ENCODE measurements at regions not wholly inside any gene's neighbourhood (a gene's known extent, or its start where the extent isn't known, plus 50 kb on each side); places are given as distances from the start of the nearest gene placed in this dataset.

DNA sequence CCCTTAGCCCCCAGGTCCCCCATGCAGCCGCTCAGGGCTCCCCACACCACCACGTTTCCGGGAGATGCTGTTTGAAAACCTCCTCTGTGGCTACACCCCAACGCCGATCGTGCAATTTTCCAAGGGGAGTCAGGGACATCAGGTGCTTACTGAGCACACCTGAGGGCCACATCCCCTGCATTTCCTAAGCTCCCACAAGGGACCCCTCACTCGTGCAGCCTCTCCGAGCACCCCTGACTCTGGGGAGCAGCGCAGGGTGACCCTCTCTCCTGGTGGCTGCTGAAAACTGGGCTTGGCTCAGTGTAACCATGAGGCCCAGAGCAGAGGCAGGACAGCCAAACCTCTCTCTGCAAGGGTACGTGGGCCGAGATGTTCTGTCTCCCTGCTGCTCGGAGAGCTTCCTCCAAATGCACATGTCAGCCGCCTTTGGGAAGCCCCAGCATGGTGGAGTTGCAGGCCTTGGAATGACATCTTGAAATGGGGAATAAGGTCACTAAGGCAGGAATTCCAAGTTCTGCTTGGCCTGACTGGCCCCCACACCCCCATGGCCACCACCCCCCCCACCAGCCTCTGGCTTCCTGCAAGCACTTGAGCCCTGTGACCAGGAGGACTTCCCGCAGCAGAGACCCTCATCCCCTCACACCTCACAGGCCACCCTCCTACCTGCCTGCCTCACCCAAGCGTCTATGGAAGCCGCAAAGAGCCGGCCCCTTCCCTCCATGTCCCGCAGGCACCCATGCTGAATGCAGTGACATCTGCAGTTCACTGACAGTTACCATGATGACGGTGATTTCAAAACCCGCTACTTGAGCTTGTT, 257.4 kb downstream of the BRD1 start:
- no peaks in the 10 kb centered on the region for H3K36me3 ChIP-seq (ENCODE audit: control insufficient read depth, insufficient read depth, low read length)
- no peaks in the 10 kb centered on the region for H3K4me1 ChIP-seq (ENCODE audit: control insufficient read depth, insufficient read depth, low read length)

DNA sequence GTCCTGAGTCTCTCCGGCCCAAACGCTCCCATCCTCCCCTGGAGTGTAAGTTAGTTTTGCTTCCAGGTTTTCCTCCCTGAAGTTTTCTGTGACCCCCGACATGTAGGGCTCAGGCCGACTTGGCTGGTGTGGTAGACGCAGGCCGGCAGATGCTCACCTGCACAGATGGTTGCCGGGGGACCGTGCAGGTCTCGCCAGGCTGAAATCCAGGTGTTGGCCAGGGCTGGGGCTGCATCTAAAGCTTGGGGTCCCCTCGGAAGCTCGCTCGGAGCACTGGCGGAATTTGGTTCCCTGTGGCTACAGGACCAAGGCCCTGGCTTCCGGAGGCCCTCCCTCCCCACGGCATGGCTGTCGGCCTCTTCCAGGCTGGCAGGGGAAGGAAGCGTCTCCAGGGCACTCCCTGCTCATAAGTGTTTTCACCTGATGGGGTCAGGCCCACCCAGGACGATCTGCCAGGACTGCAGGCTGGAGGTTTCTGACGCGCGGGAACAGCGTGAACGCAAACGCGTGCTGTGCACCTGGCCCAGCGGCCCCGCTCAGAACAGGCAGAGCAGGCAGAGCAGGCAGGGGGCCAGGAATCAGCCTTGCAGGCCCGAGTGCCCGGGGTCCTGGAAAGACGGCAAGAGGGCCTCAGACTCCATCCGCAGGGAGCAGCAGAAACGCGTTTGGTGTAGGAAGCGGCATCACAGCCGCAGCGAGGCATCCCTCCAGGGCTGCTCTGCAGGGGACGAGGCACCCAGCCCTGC, 258.2 kb downstream of the BRD1 start:
- Histone ChIP-seq H3K4me3 (ENCODE audit: low read length) (no peak overlapping the region), H3K4me1 (ENCODE audit: control insufficient read depth, insufficient read depth, low read length) (no peaks in the 10 kb centered on the region), H3K36me3 (ENCODE audit: control insufficient read depth, insufficient read depth, low read length) (no peaks in the 10 kb centered on the region), H3K27ac (ENCODE audit: low read depth, low read length) (no peak overlapping the region), H3K9ac (ENCODE audit: low read length) (no peak overlapping the region), H3K27me3 (ENCODE audit: control insufficient read depth, insufficient read depth, low read length) (no peaks in the 10 kb centered on the region)

More for the DNA sequence above, 257.4 kb downstream of the BRD1 start:
- H3K4me3 ChIP-seq (ENCODE audit: low read length): no peak overlapping the region
- H3K9ac ChIP-seq (ENCODE audit: low read length): no peak overlapping the region
- no peaks in the 10 kb centered on the region for H3K27me3 ChIP-seq (ENCODE audit: control insufficient read depth, insufficient read depth, low read length)
- H3K27ac ChIP-seq (ENCODE audit: low read depth, low read length): no peak overlapping the region

DNA sequence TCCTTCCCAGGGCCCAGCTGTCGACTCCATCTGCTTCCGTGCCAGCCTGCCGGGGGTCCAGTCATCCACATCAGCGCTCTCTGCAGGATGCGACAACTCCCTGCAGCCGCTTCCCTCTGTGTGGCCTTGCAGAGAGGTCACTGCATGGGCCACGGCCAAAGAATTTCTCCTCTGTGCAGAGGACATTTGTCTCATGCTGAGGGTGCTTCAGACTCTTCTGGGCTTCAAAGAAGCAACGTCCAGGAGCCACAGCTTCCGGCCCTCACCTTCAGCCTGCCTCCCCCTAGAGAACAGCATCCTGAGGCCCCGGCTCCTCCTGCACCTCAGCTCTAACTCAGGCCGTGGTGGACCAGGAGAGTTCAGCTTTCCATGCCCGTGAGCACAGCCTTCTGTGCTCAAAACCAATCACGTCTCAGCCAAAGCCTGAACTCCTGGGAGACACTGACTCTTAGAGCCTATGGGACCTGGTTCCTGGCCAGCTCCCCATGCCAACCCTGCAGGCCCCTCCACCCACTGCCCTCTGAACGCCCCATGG, 258.9 kb downstream of the BRD1 start:
- H3K27me3 ChIP-seq (ENCODE audit: control insufficient read depth, insufficient read depth, low read length): no peaks in the 10 kb centered on the region

DNA sequence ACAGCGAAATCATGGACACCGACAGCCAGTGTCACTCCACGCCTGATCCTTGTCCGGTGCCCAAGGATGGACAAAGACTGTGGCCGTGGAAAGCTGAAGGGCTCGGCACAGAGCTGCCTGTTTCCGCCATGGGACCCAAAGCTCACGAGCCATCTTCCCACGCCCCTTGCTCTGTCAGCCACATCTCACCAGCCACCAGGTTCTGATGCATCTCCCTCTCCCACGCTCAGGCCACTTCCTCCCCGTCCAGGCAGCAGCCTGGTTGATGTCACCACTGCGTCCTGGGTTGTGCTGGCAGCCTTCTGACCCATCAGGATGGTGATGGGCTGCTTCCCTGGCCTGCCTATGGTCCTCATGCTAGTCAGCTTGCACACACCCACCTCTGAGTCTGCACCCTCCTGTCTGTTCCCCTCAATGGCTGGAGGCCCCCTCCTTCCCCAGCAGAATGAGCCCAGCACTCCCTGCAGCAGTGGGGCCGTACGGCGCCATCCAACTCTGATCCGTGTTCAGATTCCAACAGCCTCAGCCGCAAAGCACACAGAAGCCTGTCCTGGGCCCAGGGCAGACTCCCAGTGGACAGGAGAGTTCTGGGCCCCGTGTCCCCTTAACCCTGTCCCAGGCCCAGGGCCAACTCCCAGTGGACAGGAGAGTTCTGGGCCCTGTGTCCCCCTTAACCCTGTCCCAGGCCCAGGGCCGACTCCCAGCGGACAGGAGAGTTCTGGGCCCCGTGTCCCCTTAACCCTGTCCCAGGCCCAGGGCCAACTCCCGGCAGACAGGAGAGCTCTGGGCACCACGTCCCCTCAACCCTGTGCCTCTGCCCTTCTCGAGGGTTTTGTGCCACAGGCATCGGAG, 259.5 kb downstream of the BRD1 start:
- no peak overlapping the region for H3K9ac ChIP-seq (ENCODE audit: low read length)
- H3K27me3 ChIP-seq (ENCODE audit: control insufficient read depth, insufficient read depth, low read length): no peaks in the 10 kb centered on the region
- H3K36me3 ChIP-seq (ENCODE audit: control insufficient read depth, insufficient read depth, low read length): no peaks in the 10 kb centered on the region
- no peak overlapping the region for H3K4me3 ChIP-seq (ENCODE audit: low read length)
- no peak overlapping the region for H3K27ac ChIP-seq (ENCODE audit: low read depth, low read length)
- H3K4me1 ChIP-seq (ENCODE audit: control insufficient read depth, insufficient read depth, low read length): no peaks in the 10 kb centered on the region

More for the DNA sequence above, 258.9 kb downstream of the BRD1 start:
- Histone ChIP-seq H3K9ac (ENCODE audit: low read length) (no peak overlapping the region), H3K4me3 (ENCODE audit: low read length) (no peak overlapping the region), H3K27ac (ENCODE audit: low read depth, low read length) (no peak overlapping the region), H3K4me1 (ENCODE audit: control insufficient read depth, insufficient read depth, low read length) (no peaks in the 10 kb centered on the region), H3K36me3 (ENCODE audit: control insufficient read depth, insufficient read depth, low read length) (no peaks in the 10 kb centered on the region)

DNA sequence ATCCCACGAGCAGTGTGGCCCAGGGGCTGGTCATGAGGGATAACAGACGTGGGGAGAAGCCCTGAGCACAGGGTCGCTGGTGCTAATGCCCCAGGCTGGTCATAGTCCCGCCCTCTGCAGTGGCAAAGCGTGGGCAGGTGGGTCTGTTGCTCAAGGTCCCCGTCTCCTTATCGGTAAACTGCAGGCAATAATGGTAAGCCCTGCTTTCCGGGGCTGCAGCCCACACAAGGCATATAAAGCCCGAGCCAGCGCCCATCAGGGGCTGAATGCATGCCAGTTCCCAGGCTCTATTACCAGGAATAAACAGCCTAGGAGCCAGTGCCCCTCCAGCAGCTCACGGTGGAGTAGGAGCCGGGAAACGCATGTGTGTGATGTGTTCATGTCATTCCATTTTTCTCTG, 261.0 kb downstream of the BRD1 start:
- no peaks in the 10 kb centered on the region for H3K4me1 ChIP-seq (ENCODE audit: control insufficient read depth, insufficient read depth, low read length)
- no peak overlapping the region for H3K9ac ChIP-seq (ENCODE audit: low read length)
- H3K4me3 ChIP-seq (ENCODE audit: low read length): no peak overlapping the region
- H3K36me3 ChIP-seq (ENCODE audit: control insufficient read depth, insufficient read depth, low read length): no peaks in the 10 kb centered on the region
- H3K27me3 ChIP-seq (ENCODE audit: control insufficient read depth, insufficient read depth, low read length): no peaks in the 10 kb centered on the region
- no peak overlapping the region for H3K27ac ChIP-seq (ENCODE audit: low read depth, low read length)

DNA sequence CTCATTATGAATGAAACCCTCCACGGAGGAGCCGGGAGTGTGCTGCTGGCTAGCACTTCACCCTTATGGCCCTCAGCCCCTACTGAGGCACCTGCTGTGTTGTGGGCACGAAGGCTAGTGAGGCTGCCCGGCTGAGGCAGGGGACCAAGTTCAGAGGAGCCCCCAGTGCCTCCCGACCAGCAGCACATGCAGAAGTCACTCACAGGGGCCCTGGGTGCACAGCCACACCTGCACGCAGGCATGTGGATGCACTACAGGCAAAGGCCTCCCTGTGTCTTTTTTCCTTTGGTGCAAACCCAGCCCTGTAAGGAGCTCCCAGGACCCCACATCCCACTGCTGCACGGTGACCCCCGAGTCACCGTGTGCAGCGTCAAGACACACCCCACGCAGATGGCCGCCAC, 261.5 kb downstream of the BRD1 start:
- Histone ChIP-seq H3K27me3 (ENCODE audit: control insufficient read depth, insufficient read depth, low read length) (no peaks in the 10 kb centered on the region), H3K4me1 (ENCODE audit: control insufficient read depth, insufficient read depth, low read length) (no peaks in the 10 kb centered on the region), H3K36me3 (ENCODE audit: control insufficient read depth, insufficient read depth, low read length) (no peaks in the 10 kb centered on the region), H3K4me3 (ENCODE audit: low read length) (no peak overlapping the region), H3K9ac (ENCODE audit: low read length) (no peak overlapping the region), H3K27ac (ENCODE audit: low read depth, low read length) (no peak overlapping the region)

DNA sequence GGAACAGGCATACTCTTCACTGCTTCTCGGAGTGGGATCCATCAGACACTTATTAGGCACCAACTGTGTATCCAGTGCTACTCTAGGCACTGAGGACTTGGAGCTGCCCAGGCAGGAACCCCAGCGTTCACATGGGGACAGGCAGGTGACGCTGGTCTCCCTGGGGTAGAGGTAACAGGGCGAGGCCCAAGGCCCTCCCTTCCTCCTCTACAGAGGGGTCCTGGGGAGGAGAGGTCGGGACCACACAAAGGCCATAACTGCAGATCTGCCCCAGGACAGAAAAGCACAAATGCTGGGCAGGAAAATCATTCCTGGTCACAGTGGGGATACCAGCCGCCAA, 262.2 kb downstream of the BRD1 start:
- Histone ChIP-seq H3K4me3 (ENCODE audit: low read length) (no peak overlapping the region), H3K9ac (ENCODE audit: low read length) (no peak overlapping the region), H3K36me3 (ENCODE audit: control insufficient read depth, insufficient read depth, low read length) (no peaks in the 10 kb centered on the region), H3K4me1 (ENCODE audit: control insufficient read depth, insufficient read depth, low read length) (no peaks in the 10 kb centered on the region), H3K27ac (ENCODE audit: low read depth, low read length) (no peak overlapping the region), H3K27me3 (ENCODE audit: control insufficient read depth, insufficient read depth, low read length) (no peaks in the 10 kb centered on the region)

DNA sequence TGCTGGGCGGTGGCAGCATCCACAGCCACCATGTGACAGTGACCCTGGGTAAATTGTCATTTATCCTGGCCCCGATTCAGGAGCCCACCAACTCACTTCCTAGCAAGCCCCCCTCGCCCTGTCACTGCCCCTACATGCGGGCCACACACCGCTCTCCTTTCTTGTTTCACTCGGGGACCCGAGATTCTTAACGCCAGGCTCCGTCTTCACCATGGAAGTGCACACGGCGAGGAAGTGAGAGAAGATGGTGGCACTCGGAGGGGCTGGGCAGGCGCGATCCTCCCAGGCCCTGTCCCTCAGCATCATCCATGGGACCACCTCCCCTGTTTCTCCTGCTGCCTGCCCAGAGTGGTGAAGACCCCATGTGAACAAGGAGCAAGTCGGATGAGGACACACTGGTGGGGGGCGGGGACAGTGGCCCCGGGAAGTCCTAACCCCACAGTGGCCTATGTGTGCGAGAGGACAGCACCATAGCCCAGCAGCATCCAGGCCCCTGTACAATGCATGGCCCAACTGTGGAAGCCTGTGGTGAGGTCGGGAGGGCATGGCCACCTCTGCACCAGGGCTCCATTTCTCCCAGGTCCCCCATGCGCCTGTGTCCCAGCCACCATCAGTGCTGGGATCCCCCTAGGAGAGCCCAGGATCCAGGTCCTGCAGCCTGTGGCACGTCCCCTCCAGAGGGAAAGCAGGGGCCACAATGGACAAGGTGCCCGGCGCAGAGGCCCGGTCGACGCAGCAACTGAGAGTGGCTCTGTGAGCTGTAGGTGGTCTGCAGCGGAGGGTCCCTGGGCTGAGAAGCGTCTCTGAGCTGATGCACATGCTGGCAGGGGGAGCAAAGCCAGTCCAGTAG, 262.8 kb downstream of the BRD1 start:
- Histone ChIP-seq H3K4me1 (ENCODE audit: control insufficient read depth, insufficient read depth, low read length) (no peaks in the 10 kb centered on the region), H3K36me3 (ENCODE audit: control insufficient read depth, insufficient read depth, low read length) (no peaks in the 10 kb centered on the region), H3K27ac (ENCODE audit: low read depth, low read length) (no peak overlapping the region), H3K4me3 (ENCODE audit: low read length) (no peak overlapping the region), H3K27me3 (ENCODE audit: control insufficient read depth, insufficient read depth, low read length) (no peaks in the 10 kb centered on the region), H3K9ac (ENCODE audit: low read length) (no peak overlapping the region)

DNA sequence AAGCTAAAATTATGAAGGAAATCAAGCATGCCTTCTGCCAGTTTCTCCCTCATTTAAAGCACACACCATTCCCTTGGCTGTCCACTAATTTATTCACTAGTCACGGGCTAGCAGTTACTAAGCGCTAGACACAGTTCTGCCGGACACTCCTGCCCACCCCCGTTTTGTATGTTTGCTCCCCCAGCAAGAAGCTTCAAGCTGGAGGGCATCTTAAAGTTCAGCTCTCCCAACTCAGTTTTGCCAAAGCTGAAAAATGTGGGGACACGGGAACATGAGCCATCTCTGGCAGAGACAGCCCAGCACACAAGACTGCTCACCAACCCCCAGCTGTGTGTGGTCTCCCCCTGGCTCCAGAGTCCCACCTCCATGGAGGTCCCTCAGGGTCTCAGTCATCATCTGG, 263.6 kb downstream of the BRD1 start:
- no peaks in the 10 kb centered on the region for H3K27me3 ChIP-seq (ENCODE audit: control insufficient read depth, insufficient read depth, low read length)

DNA sequence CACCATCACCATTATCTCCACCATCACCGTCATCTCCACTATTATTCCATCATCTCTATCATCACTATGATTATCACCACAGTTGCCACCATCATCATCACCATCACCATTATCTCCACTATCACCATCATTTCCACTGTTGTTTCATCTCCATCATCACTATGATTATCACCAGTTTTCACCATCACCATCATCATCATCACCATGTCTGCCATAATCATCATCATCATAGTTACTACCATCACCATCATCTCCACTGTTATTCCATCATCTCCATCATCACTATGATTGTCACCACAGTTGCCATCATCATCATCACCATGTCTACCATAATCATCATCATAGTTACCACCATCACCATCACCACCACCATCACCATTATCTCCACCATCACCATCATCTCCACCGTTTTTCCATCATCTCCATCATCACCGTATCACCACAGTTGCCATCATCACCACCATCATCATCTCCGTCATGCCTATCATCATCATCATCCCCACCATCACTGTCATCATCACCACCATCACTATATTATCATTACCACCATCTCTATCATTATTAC, 264.9 kb downstream of the BRD1 start:
- Histone ChIP-seq H3K27ac (ENCODE audit: low read depth, low read length) (no peak overlapping the region), H3K4me1 (ENCODE audit: control insufficient read depth, insufficient read depth, low read length) (no peaks in the 10 kb centered on the region), H3K9ac (ENCODE audit: low read length) (no peak overlapping the region), H3K4me3 (ENCODE audit: low read length) (no peak overlapping the region), H3K36me3 (ENCODE audit: control insufficient read depth, insufficient read depth, low read length) (no peaks in the 10 kb centered on the region), H3K27me3 (ENCODE audit: control insufficient read depth, insufficient read depth, low read length) (no peaks in the 10 kb centered on the region)

More for the DNA sequence above, 263.6 kb downstream of the BRD1 start:
- H3K4me3 ChIP-seq (ENCODE audit: low read length): no peak overlapping the region
- no peak overlapping the region for H3K9ac ChIP-seq (ENCODE audit: low read length)
- H3K4me1 ChIP-seq (ENCODE audit: control insufficient read depth, insufficient read depth, low read length): no peaks in the 10 kb centered on the region
- no peak overlapping the region for H3K27ac ChIP-seq (ENCODE audit: low read depth, low read length)
- H3K36me3 ChIP-seq (ENCODE audit: control insufficient read depth, insufficient read depth, low read length): no peaks in the 10 kb centered on the region

DNA sequence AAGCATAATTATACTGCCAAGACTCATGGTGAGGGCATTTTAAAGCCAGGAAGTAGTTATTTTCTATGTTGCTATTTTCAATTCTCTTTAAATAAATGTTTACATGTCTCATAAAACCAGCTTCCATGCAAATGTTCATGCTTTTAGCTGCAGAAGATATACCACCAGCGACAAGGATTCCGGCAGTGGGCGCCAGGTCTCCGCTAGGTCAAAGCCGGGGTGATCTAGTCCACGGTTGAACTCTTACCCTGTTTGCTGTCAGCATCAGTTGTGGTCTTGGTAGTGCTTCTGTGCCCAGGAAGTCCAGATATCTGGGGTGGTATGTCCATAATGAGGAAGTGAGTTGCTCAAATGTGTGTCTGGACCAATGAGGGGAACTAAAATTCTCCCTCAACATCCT, 265.7 kb downstream of the BRD1 start:
- no peaks in the 10 kb centered on the region for H3K4me1 ChIP-seq (ENCODE audit: control insufficient read depth, insufficient read depth, low read length)
- H3K9ac ChIP-seq (ENCODE audit: low read length): no peak overlapping the region
- H3K36me3 ChIP-seq (ENCODE audit: control insufficient read depth, insufficient read depth, low read length): no peaks in the 10 kb centered on the region
- no peak overlapping the region for H3K27ac ChIP-seq (ENCODE audit: low read depth, low read length)
- H3K4me3 ChIP-seq (ENCODE audit: low read length): no peak overlapping the region
- H3K27me3 ChIP-seq (ENCODE audit: control insufficient read depth, insufficient read depth, low read length): no peaks in the 10 kb centered on the region
